DOHH2 (cell line): ENCODE measurements at regions not wholly inside any gene's neighbourhood (a gene's known extent, or its start where the extent isn't known, plus 50 kb on each side); places are given as distances from the start of the nearest gene placed in this dataset.

Experiments used
- H3F3A ChIP-seq: fragments of 200-600 bp; sonication (generic), shearing (Covaris generic); 2 replicates; pipeline ENCODE4 v1.6.0; 2016; ENCODE audit warnings: antibody characterized with exemption, mild to moderate bottlenecking; ENCODE audit not compliant: control insufficient read depth, insufficient read depth
- H3K27ac ChIP-seq: fragments of 200-600 bp; sonication (generic); 2 replicates; pipeline ENCODE4 v1.5.1; 2014; ENCODE audit warnings: low read depth, mild to moderate bottlenecking, low read length, moderate library complexity
- H3K27me3 ChIP-seq: fragments of 200-600 bp; sonication (generic); 2 replicates; pipeline ENCODE4 v1.6.1; 2014; ENCODE audit warnings: mild to moderate bottlenecking, low read length, mixed read lengths; ENCODE audit not compliant: control insufficient read depth
- H3K36me3 ChIP-seq: fragments of 200-600 bp; sonication (generic); 2 replicates; pipeline ENCODE4 v1.6.1; 2014; ENCODE audit warnings: mild to moderate bottlenecking, low read length, moderate library complexity, mixed read lengths; ENCODE audit not compliant: control insufficient read depth
- H3K4me1 ChIP-seq: fragments of 200-600 bp; sonication (generic); 2 replicates; pipeline ENCODE4 v1.6.1; 2014; ENCODE audit warnings: mild to moderate bottlenecking, low read length, mixed read lengths; ENCODE audit not compliant: control insufficient read depth
- H3K4me2 ChIP-seq: fragments of 200-600 bp; sonication (generic); 2 replicates; pipeline ENCODE4 v1.6.0; 2014; ENCODE audit warnings: mild to moderate bottlenecking, low read length, moderate library complexity
- H3K4me3 ChIP-seq: fragments of 200-600 bp; sonication (generic); 2 replicates; pipeline ENCODE4 v1.5.1; 2014; ENCODE audit warnings: mild to moderate bottlenecking, low read length, mixed read lengths
- H3K79me2 ChIP-seq: fragments of 200-600 bp; sonication (generic); 2 replicates; pipeline ENCODE4 v1.6.1; 2014; ENCODE audit warnings: mild to moderate bottlenecking, low read length, mixed read lengths; ENCODE audit not compliant: control insufficient read depth
- H3K9me2 ChIP-seq: fragments of 200-600 bp; sonication (generic); replicated peaks from 2 replicates; pipeline ENCODE4 v1.6.1; 2014; ENCODE audit warnings: mild to moderate bottlenecking, low read length, mixed read lengths; ENCODE audit not compliant: control insufficient read depth
- H3K9me3 ChIP-seq: fragments of 200-600 bp; sonication (generic); 2 replicates; pipeline ENCODE4 v1.6.1; 2014; ENCODE audit warnings: antibody characterized with exemption, low read length, mixed read lengths; ENCODE audit not compliant: control insufficient read depth, insufficient read depth
- H4K20me1 ChIP-seq: fragments of 200-600 bp; sonication (generic); 2 replicates; pipeline ENCODE4 v1.6.0; 2014; ENCODE audit warnings: low read depth, mild to moderate bottlenecking, antibody characterized with exemption, low read length, moderate library complexity; ENCODE audit not compliant: control insufficient read depth, insufficient read depth
- CTCF ChIP-seq: fragments of 200-600 bp; sonication (generic); IDR thresholded peaks from one replicate; pipeline ENCODE4 v1.5.1; 2014; ENCODE audit warnings: antibody characterized with exemption, mild to moderate bottlenecking, low read depth, low read length; ENCODE audit not compliant: poor library complexity, severe bottlenecking
- EZH2phosphoT487 ChIP-seq: fragments of 200-600 bp; sonication (generic); IDR thresholded peaks from 2 replicates; pipeline ENCODE4 v1.6.1; 2017; ENCODE audit warnings: borderline replicate concordance, mild to moderate bottlenecking, antibody characterized with exemption, low read length, moderate library complexity, mixed read lengths

DNA sequence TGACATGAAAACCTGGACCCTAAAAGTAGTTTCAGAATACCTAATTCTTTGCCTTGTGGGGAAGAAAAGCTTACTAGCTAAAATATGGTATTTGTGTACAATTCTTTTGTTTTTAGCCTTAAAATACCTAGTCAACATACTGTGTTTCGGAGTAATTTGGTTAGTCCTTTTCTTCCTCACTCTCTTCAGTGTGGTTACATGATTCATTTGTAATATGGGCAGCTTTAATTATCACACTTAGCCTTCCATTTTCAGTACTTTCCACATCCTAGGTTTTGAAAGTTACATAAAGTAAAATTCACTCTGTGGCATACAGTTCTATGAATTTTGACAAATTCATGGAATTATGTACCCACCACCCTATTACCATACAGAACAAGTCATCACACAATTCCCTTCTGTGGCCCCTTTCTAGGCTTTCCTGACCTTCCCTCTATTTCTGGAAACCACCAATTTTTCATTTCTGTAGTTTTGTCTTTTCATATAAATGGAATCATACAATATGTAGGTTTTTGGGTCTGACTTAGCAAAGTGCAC, 96.2 kb downstream of the EMX2 start:
- Histone ChIP-seq H3K36me3 (no peaks in the 10 kb centered on the region), H3K4me1 (no peaks in the 10 kb centered on the region), H4K20me1 (no peaks in the 10 kb centered on the region), H3K27me3 (no peaks in the 10 kb centered on the region), H3K4me3 (no peak overlapping the region), H3F3A (no peaks in the 10 kb centered on the region), H3K79me2 (no peaks in the 10 kb centered on the region), H3K27ac (no peak overlapping the region), H3K4me2 (no peak overlapping the region), H3K9me3 (no peaks in the 10 kb centered on the region), H3K9me2 (no peaks in the 10 kb centered on the region)
- TF ChIP-seq CTCF (no peak), EZH2phosphoT487 (no peak)

DNA sequence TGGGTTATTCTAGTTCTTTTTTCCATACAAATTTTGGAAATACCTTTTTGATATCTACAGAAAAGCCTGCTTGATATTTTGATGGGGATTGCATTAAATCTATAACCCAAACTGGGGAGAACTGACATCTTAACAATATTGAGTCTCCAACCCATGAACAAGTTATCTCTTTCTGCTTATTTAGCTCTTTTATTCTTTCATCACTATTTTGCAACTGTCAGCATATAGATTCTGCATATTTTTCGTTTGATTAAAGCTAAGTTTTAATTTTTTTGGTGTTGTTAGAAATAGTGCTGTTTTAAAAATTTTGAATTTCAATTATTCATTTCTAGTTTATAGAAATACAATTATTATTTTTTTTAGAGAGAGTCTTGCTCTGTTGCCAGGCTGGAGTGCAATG, 97.9 kb downstream of the EMX2 start:
- H3F3A ChIP-seq: no peaks in the 10 kb centered on the region
- no peaks in the 10 kb centered on the region for H4K20me1 ChIP-seq
- H3K79me2 ChIP-seq: no peaks in the 10 kb centered on the region
- no peaks in the 10 kb centered on the region for H3K9me3 ChIP-seq
- H3K27ac ChIP-seq: no peak overlapping the region
- H3K4me3 ChIP-seq: no peak overlapping the region
- H3K36me3 ChIP-seq: no peaks in the 10 kb centered on the region
- no peak overlapping the region for H3K4me2 ChIP-seq
- H3K4me1 ChIP-seq: no peaks in the 10 kb centered on the region
- H3K27me3 ChIP-seq: no peaks in the 10 kb centered on the region
- TF ChIP-seq EZH2phosphoT487: no peak
- no peak for TF ChIP-seq CTCF
- H3K9me2 ChIP-seq: no peaks in the 10 kb centered on the region

GRCh38 chr10:117646718-117647117, 104.2 kb downstream of the EMX2 start:
- Histone ChIP-seq H3K36me3 (no peaks in the 10 kb centered on the region), H3K27ac (no peak overlapping the region), H3K9me2 (no peaks in the 10 kb centered on the region), H4K20me1 (no peaks in the 10 kb centered on the region), H3K4me1 (no peaks in the 10 kb centered on the region), H3K79me2 (no peaks in the 10 kb centered on the region), H3F3A (no peaks in the 10 kb centered on the region), H3K9me3 (no peaks in the 10 kb centered on the region), H3K4me2 (no peak overlapping the region), H3K4me3 (no peak overlapping the region), H3K27me3 (peaks cover 9% of the 10 kb centered on the region)
- TF ChIP-seq EZH2phosphoT487 (no peak), CTCF (no peak)
